GM12891 (cell line): ENCODE measurements at regions not wholly inside any gene's neighbourhood (a gene's known extent, or its start where the extent isn't known, plus 50 kb on each side); places are given as distances from the start of the nearest gene placed in this dataset.
A peak's percentile ranks its signal among the peaks of the same experiment; 100 is the strongest.

Experiments
- DNase-seq: peaks from one replicate; pipeline ENCODE4 v3.0.0; 2011; ENCODE audit warnings: low spot score; ENCODE audit not compliant: insufficient read length
- FAIRE-seq: peaks from 2 replicates; lab custom pipeline; 2011; peaks lifted over from hg19 to GRCh38; lab: Jason Lieb, UNC
- PAX5 ChIP-seq: IDR thresholded peaks from 2 replicates; pipeline ENCODE4 v1.6.1; 2011; ENCODE audit warnings: low read length, moderate library complexity, mild to moderate bottlenecking; ENCODE audit not compliant: insufficient read depth, severe bottlenecking
- POLR2A ChIP-seq: IDR thresholded peaks from 2 replicates; pipeline ENCODE4 v1.6.1; 2011; ENCODE audit warnings: low read depth, low read length, control low read depth
- POLR2AphosphoS5 ChIP-seq: IDR thresholded peaks from 2 replicates; pipeline ENCODE4 v1.6.1; 2011; ENCODE audit warnings: low read depth, low read length, control low read depth
- POU2F2 ChIP-seq: IDR thresholded peaks from 2 replicates; pipeline ENCODE4 v1.6.1; 2011; ENCODE audit warnings: low read depth, mild to moderate bottlenecking, control low read depth, low read length, moderate library complexity
- SPI1 ChIP-seq: IDR thresholded peaks from 2 replicates; pipeline ENCODE4 v1.6.1; 2011; ENCODE audit warnings: low read depth, low read length, control low read depth
- TAF1 ChIP-seq: IDR thresholded peaks from 2 replicates; pipeline ENCODE4 v1.6.1; 2011; ENCODE audit warnings: low read depth, low read length, control low read depth

- FAIRE-seq, result no peak
- no peak for DNase-seq
- no peak for TF ChIP-seq POLR2A
Observed at GRCh38 chr9:16171911-16172310, 619.1 kb downstream of the CCDC171 start.

DNA sequence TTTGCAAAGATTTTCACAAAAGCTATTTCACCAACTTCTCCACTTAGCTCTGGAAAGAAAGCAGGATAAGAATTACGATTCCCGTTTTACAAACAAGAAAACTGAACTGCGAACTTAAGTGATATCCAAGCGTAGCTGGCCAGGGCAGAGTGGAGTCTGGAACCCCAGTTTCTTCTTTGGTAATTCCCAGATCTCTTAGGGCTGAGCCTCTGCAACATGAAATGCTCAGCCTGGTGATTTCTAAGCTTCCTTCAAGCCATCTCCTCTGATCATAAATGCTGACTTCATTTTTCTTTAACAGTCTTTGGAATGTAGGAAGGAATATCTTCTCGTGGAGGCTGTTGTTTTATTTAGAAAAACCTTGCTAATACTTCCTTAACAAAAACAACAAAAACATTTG lies 620.0 kb downstream of the CCDC171 start:
- DNase-seq, result no peak
- TF ChIP-seq PAX5 (no peak), POU2F2 (no peak), POLR2AphosphoS5 (no peak), POLR2A (no peak), TAF1 (no peak), SPI1 (no peak)
- no peak for FAIRE-seq

- FAIRE-seq, result no peak
- no peak for DNase-seq
- no peak for TF ChIP-seq TAF1
Observed at GRCh38 chr9:16174915-16175314, 622.1 kb downstream of the CCDC171 start.

GRCh38 chr9:16175461-16175860 lies 622.6 kb downstream of the CCDC171 start:
- FAIRE-seq (no peak), DNase-seq (no peak)
- TF ChIP-seq POLR2A (no peak), TAF1 (no peak), SPI1 (no peak), POLR2AphosphoS5 (no peak)

DNA sequence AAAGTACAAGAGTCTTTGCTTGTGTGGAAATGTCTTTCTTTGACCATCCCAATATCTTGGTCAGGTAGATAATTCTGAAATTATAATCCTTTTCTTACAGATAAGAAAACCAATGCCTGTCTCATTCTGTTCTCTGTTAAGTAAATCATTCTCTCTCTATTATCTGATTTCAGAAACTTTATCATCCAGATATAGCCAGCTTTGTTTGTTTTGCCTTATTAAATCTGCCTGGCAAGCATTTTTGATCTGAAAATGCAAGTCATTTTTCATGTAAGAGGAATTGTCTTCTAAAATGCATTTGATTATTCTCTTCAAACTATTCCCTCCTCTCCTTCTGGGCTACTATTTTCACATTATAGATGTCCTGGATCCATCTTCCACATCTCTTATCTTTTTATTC lies 625.5 kb downstream of the CCDC171 start:
- DNase-seq (no peak), FAIRE-seq (no peak)
- TF ChIP-seq POU2F2 (no peak), PAX5 (no peak), SPI1 (no peak), POLR2A (no peak), POLR2AphosphoS5 (no peak), TAF1 (no peak)

DNA sequence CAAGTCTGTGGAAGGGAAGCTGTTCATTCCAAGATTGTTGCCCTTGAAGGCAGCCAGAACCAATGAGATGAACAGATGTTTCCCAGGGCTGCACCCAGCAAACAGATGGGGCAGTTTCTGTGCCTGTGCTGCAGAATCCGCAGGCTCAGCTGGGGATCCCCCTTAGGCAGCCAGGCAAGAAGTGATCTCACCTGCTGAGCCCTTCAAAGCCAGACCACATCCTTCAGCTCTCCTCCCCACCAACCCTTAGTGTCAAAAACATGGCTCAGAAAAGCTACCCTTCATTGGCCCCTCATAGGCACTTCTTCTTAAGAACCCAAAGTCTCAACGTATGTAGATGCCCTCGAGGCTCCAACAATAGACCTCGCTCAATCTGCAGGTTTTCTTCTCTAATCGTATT lies 626.7 kb downstream of the CCDC171 start:
- DNase-seq (no peak), FAIRE-seq (no peak)
- TF ChIP-seq SPI1, result no peak
- no peak for TF ChIP-seq POU2F2
- no peak for TF ChIP-seq TAF1
- TF ChIP-seq PAX5, result no peak
- TF ChIP-seq POLR2A, result no peak
- no peak for TF ChIP-seq POLR2AphosphoS5

GRCh38 chr9:16180091-16180490 lies 627.2 kb downstream of the CCDC171 start:
- DNase-seq, result no peak

GRCh38 chr9:16180546-16180945 lies 627.7 kb downstream of the CCDC171 start:
- DNase-seq, result no peak
- FAIRE-seq, result no peak
- TF ChIP-seq POLR2A, result no peak

More at GRCh38 chr9:16180091-16180490, 627.2 kb downstream of the CCDC171 start:
- TF ChIP-seq SPI1 (no peak), TAF1 (no peak), POU2F2 (no peak), PAX5 (no peak), POLR2A (no peak), POLR2AphosphoS5 (no peak)
- FAIRE-seq, result no peak

DNA sequence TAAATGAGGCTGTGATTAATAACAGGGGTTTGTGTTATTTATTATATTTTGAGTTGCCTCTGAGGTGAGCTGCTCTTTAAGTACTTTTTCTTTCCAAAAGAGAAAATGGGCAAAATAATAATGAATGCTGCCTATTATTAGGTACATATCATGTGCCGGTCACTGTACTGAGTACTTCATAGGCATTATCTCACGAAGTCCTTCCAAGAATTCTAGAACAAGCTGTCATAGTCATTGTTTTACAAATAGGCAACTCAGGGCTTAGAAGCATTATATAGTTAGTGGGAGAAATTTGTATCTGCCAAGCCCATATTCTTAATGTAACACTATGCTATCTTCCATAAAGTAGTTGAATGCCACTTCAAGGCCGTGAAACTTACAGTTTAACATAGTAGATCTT lies 628.7 kb downstream of the CCDC171 start:
- no peak for FAIRE-seq
- DNase-seq, result no peak
- TF ChIP-seq TAF1 (no peak), POU2F2 (no peak), SPI1 (no peak)

GRCh38 chr9:16182784-16183183 lies 629.9 kb downstream of the CCDC171 start:
- TF ChIP-seq POLR2AphosphoS5, result no peak
- no peak for TF ChIP-seq TAF1
- TF ChIP-seq POU2F2, result no peak
- no peak for TF ChIP-seq POLR2A
- TF ChIP-seq PAX5, result no peak
- no peak for TF ChIP-seq SPI1
- FAIRE-seq, result no peak
- no peak for DNase-seq

DNA sequence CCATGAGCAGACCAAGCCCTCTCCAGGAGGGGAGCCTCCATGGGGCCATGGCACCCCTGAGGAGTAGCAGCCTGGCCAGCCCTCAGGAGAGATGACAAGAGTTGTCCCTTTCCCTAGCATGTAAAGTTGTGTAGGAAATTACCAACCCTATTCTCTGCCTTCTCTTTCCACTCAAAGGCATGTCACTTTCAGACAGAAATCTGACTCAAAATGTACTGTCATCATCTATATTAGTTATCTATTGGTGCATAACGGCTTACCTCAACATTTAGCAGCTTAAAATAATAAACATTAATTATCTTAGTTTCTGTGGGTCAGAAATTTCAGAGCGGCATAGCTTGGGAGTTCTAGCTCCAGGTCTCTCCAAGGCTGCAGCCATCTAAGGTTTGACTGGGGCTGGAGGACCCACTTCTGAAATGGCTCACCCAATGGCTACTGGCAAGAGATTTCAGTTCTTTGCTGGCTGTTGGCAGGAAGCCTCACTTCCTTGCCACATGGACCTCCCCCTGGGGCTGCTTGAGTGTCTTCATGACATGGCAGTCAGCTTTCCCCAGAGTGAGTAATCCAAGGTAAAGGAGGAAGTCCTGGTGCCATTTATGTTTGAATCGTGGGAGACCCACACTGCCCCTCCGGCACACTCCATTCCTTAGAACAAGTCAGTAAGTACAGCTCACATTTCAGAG lies 632.3 kb downstream of the CCDC171 start:
- DNase-seq, result no peak
- no peak for FAIRE-seq
- TF ChIP-seq SPI1 (peak; percentile 24), TAF1 (no peak)

DNA sequence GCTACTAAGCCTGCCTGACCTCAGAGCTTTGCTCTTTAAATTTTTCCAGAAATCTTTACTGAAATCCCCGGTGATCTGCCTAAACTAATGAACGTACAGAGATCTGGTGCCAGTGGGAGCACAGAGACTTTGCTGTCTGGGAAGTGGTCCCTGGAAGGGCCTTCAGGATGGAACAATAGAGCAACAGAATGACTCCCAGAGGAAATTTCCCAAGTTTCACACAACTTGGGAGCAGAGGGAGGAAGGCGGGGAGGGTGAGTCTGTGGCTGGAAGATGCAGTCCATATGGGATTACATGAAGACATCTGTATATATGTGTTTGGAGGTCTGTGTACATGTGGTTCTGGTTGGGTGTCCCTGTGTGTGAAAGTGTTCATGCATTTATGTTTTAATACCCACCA lies 638.3 kb downstream of the CCDC171 start:
- DNase-seq (no peak), FAIRE-seq (no peak)
- TF ChIP-seq POLR2A (no peak), POU2F2 (no peak), SPI1 (no peak), TAF1 (no peak), PAX5 (no peak), POLR2AphosphoS5 (no peak)
